NOMO-1 treated with dmso at 0.1 percent for 144 hours (cell line): ENCODE measurements at regions not wholly inside any gene's neighbourhood (a gene's known extent, or its start where the extent isn't known, plus 50 kb on each side); places are given as distances from the start of the nearest gene placed in this dataset.

ENCODE experiments used
- DNase-seq: peaks from one replicate; lab custom pipeline; 2025; ENCODE audit not compliant: unreplicated experiment; lab: John Stamatoyannopoulos, UW

DNA sequence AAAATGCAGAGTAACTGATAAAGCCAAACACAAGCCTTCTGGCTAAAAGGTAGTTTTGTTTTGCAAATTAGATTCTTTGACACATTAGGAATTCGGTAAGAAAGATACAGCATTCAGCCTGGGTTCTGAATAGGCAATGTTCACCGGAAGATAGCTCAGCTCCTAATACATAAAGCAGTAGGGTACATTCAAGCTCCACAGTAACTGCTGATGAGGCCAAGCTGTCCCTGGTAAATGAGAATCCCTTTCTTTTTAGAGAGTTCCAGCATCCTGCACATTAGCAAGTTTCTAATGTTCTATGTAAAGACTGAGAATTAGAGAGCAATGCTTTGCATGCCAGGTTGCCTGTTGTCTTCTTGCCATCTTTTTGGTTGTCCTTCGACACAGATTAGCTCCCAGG lies 316.3 kb upstream of the SLC14A2 start:
- DNase-seq: no peak

DNA sequence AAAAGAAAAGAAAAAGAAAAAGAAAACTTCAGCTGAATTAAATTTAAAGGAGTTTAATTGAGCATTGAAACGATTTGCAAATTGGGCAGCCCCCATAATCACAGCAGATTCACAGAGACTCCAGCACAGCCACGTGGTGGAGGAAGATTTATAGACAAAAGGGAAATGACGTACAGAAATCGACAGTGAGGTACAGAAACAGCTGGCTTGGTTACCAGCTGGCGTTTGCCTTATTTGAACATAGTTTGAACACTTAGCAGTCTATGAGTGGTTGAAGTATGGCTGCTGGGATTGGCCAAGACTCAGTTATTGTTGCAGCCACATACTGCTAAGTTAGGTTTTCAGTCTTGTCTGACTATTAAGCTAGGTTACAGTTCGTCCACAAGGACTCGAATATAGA lies 312.2 kb upstream of the SLC14A2 start:
- no peak for DNase-seq

DNA sequence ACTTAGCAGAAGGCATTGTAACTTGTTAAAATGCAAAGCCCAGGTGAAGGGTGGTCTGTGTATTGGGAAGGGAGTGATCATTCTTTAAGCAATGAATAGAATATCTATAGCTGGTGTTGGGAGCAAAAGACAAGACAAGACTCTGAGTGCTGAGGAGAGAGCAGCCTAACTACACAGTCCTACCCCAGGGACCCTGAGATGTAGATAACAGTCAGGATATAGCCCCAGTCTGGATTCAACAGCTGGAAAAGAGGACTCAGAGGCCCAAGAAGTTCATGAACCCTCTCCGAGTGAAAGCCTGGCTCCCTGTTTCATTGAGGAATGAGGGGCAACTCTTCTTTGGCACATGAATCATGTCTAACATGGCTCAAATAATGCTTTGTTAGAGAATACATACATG lies 310.7 kb upstream of the SLC14A2 start:
- DNase-seq: no peak

DNA sequence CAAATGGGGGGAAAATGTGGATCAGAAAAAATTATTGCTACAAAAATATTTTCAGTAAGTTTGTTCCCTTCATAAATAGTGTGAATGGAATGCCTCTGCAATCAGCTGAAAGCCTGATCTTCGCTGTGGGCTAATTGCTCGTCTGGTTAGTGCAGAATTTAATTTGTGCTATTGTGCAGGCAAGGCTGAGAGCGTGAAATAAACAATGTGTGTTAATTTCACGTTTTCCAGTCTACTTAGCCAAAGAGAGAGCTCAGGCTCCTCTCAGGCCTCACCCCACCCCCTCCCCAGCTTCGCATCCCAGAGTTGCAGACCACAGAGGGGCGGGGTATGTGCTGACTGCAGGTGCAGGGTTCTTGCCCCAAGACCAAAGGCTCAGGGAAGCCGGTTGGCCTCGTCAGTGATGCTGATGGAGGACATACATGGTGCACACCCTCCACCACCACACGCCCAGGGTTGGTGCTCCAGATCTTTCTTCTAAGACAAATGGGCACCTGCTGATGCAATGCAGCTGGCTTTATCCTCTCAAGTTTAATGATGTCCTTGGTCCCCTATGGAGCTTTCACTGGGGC lies 302.6 kb upstream of the SLC14A2 start:
- no peak for DNase-seq

DNA sequence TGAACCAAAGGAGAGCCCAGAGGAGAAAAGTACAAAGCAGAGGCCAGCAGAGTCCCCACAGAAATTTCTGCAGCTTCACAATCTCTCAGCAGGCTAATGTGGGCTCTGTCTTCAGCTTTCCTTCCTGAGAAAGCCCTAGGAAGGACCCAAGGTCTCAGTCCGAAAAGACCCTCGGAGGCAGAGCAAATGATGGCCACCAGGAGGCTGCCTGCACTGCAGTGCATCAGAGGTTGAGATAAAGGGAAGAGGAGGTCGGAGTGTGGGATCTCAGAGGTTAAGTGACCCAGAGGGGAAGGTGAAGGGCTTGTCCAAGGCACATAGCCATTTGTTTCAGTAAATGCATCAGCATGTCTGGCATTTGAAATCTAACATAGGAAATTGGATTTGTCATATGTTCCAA lies 299.1 kb upstream of the SLC14A2 start:
- no peak for DNase-seq

DNA sequence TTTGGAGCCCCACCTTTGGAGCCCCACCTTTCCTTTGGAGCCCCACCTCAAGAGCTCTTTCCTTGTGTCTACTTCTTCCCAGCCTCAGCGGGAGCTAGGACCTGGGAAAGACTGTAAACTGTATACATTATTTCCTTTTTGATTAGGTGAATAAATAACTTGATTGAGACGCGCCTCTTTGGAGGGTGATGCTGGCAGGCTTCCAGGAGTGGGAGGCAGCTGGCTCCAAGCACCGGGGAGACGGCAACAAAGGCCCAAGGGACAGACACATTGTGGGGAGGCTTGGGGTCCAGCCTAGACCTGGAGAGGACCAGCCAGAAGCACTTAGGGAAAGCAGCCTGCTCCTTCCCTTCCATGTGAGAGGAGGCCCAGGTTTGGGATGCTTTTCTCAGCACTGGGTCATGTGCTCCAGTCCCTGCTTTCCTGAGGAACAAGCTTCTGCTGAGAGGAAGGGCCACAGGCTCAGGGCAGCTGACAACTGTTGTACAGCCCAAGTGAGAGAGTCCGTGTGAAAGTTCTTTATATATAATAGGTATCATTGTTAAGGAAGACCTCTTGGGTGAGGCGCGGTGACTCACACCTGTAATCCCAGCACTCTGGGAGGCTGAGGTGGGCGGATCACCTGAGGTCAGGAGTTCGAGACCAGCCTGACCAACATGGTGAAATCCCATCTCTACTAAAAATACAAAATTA lies 297.2 kb upstream of the SLC14A2 start:
- DNase-seq: no peak

DNA sequence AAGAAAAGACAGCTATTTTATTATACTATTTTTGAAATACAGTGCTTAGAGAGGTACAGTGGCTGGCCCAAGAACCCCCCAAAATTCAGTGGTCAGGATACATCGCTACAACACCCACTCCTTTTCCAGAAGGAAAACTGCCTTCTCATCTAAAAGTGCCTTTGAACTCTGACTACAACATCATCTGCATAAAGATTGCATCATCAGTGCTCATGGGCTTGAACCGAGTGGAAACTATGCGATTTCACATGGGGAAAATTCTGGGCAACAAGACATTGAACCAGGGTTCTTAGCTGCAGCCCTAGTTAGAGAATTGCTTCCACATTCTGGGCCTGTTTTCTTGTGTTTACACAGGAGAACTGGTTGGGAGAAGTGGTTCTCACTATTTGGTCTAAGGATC lies 294.6 kb upstream of the SLC14A2 start:
- no peak for DNase-seq

DNA sequence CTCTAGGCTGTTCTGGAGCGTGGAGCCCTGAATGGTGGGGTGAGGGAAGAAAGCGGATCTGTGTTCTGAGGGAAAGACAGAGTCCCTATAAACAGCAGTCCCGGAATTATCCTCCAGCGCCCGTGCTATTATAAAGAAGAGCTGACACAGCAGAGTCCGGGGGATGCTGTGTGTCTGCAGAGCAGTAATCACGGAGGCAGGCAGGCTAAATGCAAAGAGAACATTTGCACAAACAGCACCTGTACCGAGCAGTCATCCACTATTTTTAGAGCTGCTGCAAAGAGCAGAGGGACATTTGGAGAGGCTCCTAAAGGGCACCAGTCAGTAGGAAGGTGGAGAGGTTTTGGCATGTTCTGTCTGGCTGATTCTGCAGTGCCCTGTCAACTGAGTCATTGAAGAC lies 293.8 kb upstream of the SLC14A2 start:
- no peak for DNase-seq

DNA sequence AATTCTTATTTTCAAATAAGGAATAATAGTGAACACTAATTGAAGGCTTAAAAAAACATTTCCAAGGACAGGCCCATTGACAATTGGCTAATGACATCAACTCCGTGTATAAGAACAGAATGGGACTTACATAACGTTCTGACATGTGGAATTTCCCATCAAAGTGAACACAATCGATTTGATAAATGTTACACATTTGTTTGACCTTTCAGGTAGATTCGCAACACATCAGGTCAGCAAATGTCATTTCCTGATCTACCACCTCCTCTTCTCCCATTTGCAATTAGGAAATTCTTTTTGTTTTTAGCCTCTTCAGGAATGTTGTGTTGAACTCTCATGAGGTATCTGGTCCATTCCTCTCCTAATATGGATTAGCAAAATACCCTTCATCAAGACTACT lies 292.9 kb upstream of the SLC14A2 start:
- DNase-seq: no peak

DNA sequence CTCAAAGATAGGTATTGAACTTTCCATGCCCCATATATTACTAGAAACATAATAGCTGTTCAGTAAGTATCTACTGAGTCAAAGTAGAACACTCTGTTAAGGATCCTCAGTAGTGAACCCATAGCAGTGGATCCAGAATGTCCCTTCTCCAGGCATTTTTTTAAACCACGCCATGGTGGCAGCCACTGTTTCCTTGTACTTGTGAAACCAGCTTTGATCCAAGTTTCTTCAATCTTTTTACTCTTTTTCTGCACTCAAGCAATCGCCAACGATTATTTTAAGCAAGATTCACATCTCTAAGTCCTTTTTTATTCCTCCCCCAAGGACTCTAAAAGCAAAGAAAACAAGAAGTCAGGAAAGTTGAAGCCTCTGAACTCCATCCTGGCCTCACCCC lies 291.2 kb upstream of the SLC14A2 start:
- no peak for DNase-seq

DNA sequence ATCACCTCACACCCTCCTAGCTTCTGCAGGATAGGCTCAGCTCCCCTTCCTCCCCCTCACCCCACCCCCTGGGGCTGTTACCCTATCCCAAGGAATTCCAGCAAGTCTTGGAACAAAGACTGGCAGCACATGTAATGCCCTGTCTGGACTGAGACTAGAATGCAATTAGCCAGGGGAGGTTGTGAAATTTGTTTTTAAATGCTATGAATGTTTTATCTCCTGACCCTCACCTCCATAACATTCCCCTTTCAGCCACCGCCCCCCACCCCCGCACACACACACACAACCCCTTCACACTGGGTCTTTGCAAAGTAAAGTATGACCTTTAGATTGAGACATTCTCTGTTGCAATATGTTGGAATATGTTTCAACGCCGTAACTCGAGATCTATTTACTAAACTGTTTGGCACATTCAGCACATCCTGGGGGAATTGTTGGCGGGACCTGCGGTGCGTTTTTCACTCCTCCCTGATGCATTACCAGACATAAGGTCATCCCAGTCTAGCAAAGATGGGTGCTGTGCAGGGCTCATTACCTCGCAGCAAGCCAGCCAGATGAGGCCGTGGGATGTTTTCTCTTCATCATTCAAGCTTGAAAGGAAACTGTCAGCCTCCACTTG lies 290.7 kb upstream of the SLC14A2 start:
- DNase-seq: no peak

DNA sequence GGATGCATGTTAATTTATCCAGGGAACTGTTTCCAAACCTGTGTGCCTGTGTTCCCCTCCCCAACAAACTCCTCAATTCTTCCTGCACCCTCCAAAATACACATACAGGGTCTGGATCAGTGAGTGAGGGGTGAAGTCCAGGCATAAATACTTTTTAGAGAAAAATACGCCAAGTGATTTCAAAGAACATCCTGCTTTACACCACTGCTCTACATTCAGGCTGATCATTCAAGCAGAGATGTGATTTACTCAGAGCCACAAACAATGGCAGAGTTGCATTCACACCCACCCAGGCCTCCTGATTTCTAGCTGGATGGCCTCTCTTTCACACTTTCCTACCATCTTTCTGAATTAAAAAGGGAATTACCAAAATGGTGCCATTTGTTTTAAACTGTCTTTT lies 289.5 kb upstream of the SLC14A2 start:
- no peak for DNase-seq

DNA sequence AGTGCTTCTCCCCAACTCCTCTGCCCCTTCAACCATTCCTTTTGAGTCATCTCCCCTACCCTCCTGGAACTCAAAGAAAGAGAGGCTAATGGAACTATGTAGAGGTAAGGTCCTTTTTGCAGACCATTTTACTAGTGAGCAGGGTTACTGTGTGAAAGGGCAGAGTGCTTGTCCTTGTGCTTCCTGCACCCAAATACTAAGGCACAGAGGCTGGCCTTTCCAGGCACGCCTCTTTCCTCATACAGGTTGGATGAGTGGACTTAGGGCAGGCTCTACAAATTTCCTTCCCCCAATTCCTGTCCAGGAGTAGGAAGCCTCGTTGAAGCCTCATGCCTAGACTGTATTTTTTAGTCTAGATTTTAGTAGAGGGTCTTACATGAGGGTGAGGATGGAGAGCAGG lies 288.8 kb upstream of the SLC14A2 start:
- DNase-seq: no peak

DNA sequence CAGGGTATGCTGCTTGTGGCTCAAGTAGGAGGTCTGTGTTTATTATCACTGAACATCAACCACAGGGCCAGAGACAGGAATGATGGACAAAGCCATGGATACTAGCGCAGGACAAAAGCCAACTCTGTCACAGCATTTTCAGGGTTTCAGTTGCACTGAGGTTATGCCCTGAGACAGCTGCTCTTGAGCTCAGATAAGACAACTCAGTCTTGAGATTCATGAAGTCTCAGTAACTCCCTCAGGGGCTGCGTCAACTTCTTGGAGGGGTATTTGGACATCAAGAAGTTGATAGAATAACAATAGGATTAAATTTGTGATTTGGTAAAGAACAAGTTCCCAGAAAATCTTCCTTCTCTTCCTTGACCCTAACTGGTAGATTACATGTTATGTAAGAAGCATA lies 287.0 kb upstream of the SLC14A2 start:
- DNase-seq: no peak

DNA sequence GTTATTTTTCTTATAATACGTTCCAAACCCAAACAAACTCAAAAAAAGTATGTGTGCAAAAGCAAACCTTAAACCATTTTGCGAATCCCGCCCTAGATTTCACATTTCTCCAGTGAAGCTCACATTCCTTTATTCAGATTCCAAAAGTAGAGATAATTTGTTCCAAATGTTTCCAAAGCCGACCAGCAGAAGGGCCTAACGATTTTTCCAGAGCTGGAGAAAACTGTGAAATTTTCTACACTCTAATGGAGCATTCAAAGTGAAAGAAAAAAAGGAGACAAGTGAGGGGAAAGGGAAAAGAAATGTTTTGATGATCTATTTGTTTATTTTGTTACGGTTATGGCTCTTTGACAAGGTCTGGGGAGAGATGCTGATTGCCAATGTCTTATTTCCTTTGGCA lies 286.5 kb upstream of the SLC14A2 start:
- DNase-seq: no peak

DNA sequence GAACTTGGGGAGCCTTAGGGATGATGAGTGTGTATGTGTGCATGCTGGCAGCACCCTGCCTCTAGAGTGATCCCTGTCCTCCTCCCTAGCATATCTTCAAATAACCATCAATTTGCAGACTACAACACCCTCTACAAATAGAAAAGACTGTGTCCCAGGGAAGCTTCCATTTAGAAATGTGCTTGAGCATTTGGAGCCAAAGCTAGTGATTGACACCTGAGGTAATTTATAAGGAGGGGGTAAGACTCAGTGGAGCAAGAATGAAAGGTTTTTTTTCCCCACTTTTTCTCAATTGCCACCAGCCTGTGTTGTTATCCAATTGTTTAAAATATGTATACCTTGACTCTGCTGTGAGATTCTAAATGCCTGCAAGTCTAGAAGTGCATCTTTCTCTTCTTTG lies 286.0 kb upstream of the SLC14A2 start:
- DNase-seq: no peak

DNA sequence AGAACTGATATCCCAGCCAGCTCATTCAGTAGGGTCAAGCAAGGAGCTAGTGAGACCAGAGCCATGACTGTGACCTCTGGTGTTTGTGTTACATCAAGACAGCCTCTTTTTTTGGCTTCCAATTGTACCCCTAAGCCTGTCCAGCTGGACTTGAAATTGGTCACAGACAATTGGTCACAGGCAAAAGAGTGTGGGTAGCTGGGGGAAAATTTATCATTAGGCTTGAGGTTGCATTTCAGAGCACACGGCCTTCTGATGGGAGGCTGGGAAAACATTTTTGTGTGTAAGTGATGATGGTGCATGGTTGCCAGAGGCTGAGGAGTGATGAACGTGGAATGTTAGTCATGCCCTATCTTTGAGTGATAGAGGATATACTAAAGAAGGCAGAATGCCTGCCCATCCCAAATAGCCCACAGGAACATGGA lies 285.1 kb upstream of the SLC14A2 start:
- no peak for DNase-seq

DNA sequence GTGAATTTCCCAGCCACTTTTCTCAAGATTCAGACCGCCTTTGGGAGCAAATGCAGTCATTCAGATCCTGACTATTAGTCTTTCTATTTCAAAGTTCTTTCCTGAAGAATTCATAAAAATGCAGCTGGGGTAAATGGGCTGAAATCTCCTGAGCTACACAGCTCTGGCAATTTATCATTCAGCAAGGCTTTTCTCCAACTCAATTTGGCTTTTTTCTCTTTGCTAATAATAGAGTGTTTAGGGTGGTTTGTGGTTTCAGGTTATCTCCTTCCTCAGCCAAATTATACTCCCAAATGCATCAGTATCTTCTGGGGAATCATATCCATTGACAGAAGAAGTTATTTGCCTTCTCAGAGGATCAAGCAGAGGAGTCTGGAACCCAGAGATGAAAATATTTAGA lies 282.4 kb upstream of the SLC14A2 start:
- DNase-seq: no peak

DNA sequence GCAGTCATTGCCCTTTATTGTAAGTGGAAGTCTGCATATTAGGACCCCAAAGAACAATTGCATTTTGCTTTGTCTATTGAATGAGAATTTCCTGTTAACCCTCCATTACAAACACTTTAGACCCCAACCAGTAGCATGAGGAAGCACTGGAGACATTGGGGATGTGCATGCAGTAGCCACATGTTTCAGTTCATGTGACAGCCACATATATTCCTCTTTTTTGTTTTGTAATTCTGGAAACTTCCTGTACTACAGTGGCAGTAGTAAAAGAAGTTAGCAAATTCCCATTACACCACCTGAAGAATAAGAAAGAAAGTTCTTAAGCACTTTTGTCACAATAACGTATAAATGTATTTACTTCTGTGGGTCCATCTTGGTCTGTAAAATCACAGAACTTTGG lies 281.1 kb upstream of the SLC14A2 start:
- no peak for DNase-seq

DNA sequence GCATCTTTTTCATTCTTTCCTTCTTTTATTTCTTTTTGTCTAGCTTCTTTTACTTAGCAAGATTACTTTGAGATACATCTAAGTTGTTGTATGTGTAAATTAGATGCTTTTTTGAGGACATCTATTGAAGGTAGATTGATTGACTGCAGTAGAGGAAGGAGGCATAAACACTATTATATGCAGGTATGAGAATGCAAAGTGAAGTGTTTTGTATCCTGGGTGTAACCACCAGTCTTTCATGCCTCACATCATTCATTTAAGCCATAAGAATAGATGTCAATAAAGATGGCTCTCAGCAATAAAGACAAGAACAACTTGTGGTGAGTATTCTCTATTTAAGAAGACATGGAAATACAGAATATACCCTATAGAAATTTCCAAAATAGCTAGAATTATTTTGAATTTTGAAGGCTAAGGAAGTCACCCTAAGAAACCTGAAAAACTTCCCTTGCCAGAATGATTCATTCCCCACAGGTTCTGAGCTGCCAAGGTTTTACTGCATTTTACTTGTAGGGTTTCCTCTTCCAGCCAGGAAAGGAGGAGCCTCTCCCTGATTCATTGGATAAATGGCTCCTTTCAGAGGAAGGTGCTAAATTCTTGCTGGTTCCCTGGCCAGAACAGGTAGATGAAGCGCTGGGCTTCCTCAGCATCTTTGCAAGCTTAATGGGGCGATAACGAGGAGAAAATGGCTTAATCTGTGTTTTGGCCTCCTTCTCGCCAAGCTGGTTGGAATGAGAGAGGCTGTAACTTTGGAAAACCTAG lies 279.8 kb upstream of the SLC14A2 start:
- DNase-seq: no peak

DNA sequence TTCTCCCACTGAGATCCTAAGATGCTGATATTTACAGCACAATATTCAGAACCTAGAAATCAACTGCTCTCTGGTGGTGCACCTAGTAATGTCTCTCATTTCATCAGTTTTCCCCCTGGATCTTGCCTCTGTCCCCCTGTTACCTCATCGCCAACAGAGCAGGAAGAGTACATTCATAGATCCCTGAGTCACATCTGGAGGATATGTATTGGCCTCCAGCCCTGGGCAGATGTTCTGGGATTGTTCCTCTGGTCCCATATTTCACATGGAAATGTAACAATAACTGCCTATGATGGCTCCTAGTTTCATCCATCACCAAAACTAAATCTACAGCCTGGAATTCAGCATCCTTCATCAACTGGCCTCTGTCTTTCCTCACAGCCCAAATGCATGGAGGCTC lies 278.8 kb upstream of the SLC14A2 start:
- no peak for DNase-seq

DNA sequence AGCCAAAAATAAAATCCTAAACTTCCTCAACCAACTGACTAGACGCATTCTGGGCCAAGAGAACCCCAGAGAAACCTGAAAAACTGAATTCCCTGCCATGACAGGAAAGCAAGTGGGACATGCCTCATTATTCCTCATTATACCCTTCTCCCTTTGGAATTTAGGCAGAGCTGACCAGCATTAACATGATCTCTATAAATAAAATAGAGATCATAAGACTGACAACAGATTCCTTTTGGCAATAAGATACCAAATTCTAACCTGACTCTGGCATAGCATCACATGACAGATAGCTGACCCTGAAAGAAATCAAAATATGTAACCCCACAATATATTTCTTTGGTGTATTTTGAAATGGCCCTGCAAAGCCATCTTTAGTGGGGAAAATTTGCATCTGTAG lies 277.8 kb upstream of the SLC14A2 start:
- DNase-seq: no peak
